IMR-90 (cell line): ENCODE measurements at regions not wholly inside any gene's neighbourhood (a gene's known extent, or its start where the extent isn't known, plus 50 kb on each side); places are given as distances from the start of the nearest gene placed in this dataset.

ENCODE experiments used
- BHLHE40 ChIP-seq: fragments of 150-350 bp; IDR thresholded peaks from 2 replicates; pipeline ENCODE4 v1.6.1; 2016; ENCODE audit warnings: mild to moderate bottlenecking, low read depth, low read length
- CEBPB ChIP-seq: IDR thresholded peaks from 2 replicates; pipeline ENCODE4 v1.6.1; 2012; ENCODE audit warnings: low read depth, low read length, improper control_type of control experiment
- CTCF ChIP-seq: conservative IDR thresholded peaks from 2 replicates; pipeline ENCODE4 v1.5.1; 2012; ENCODE audit warnings: mild to moderate bottlenecking, low read depth, low read length, improper control_type of control experiment
- ELK1 ChIP-seq: fragments of 150-350 bp; IDR thresholded peaks from 2 replicates; pipeline ENCODE4 v1.6.1; 2016; ENCODE audit warnings: low read depth, mild to moderate bottlenecking, low read length, moderate library complexity, borderline replicate concordance
- FOS ChIP-seq: fragments of 150-350 bp; IDR thresholded peaks from 2 replicates; pipeline ENCODE4 v1.6.1; 2016; ENCODE audit warnings: low read depth, low read length
- MAFK ChIP-seq: IDR thresholded peaks from 2 replicates; pipeline ENCODE4 v1.6.1; 2012; ENCODE audit warnings: low read depth, low read length, improper control_type of control experiment
- MAZ ChIP-seq: IDR thresholded peaks from 2 replicates; pipeline ENCODE4 v1.6.1; 2012; ENCODE audit warnings: low read depth, mild to moderate bottlenecking, low read length, improper control_type of control experiment, moderate library complexity, borderline replicate concordance
- MXI1 ChIP-seq: IDR thresholded peaks from 2 replicates; pipeline ENCODE4 v1.6.1; 2012; ENCODE audit warnings: low read depth, mild to moderate bottlenecking, low read length, moderate library complexity, borderline replicate concordance
- NFE2L2 ChIP-seq: fragments of 150-350 bp; IDR thresholded peaks from 2 replicates; pipeline ENCODE4 v1.6.1; 2016; ENCODE audit warnings: low read depth, mild to moderate bottlenecking, low read length
- POLR2A ChIP-seq: IDR thresholded peaks from 2 replicates; pipeline ENCODE4 v1.6.1; 2012; ENCODE audit warnings: mild to moderate bottlenecking, low read depth, low read length
- RCOR1 ChIP-seq: IDR thresholded peaks from 2 replicates; pipeline ENCODE4 v1.6.1; 2012; ENCODE audit warnings: mild to moderate bottlenecking, low read length, improper control_type of control experiment; ENCODE audit not compliant: insufficient replicate concordance
- RFX5 ChIP-seq: IDR thresholded peaks from 2 replicates; pipeline ENCODE4 v1.8.0; 2012; ENCODE audit warnings: low read depth, mild to moderate bottlenecking, low read length, moderate library complexity
- SMC3 ChIP-seq: fragments of 150-350 bp; IDR thresholded peaks from 2 replicates; pipeline ENCODE4 v1.6.1; 2016; ENCODE audit warnings: low read depth, mild to moderate bottlenecking, antibody characterized with exemption, low read length, moderate library complexity
- USF2 ChIP-seq: fragments of 150-350 bp; IDR thresholded peaks from 2 replicates; pipeline ENCODE4 v1.6.1; 2017; ENCODE audit warnings: mild to moderate bottlenecking, antibody characterized with exemption, low read length, low read depth

GRCh38 chr22:33204408-33204807, 146.2 kb upstream of the SYN3 start:
- TF ChIP-seq CEBPB (no peak), SMC3 (no peak), POLR2A (no peak), CTCF (no peak), MAZ (no peak), RFX5 (no peak), ELK1 (no peak), BHLHE40 (no peak), FOS (no peak), RCOR1 (no peak), MAFK (no peak), USF2 (no peak), MXI1 (no peak), NFE2L2 (no peak)
